ENCODE measurements at regions not wholly inside any gene's neighbourhood (a gene's known extent, or its start where the extent isn't known, plus 50 kb on each side); places are given as distances from the start of the nearest gene placed in this dataset.

GRCh38 chr4:156685308-156685707 is 286.3 kb downstream of the PDGFC start:
- H3K27me3 ChIP-seq (ENCODE audit: insufficient read depth, low read length) = no peaks in the 10 kb centered on the region
- no peaks in the 10 kb centered on the region for H3K9me3 ChIP-seq (ENCODE audit: control insufficient read depth in 1 of 2, low read length in 2 of 2)
- H3K27me3 Mint-ChIP-seq = no peaks in the 10 kb centered on the region
- intact Hi-C loops (cut with micrococcal nuclease) = no loop called here
- CTCF ChIA-PET (ENCODE audit: partially characterized antibody) = no interaction called here
- no peak overlapping the region for H3K27ac ChIP-seq (ENCODE audit: low read depth, low read length)
- no peak overlapping the region for H3K4me3 ChIP-seq (ENCODE audit: low read length in 2 of 2)
- POLR2A ChIA-PET (ENCODE audit: partially characterized antibody) = no interaction called here
- H3K4me3 Mint-ChIP-seq = no peak overlapping the region
- peaks cover 0 to 11% (median 3%) of the 10 kb centered on the region in 8 donors for H3K9me3 Mint-ChIP-seq
- no peak overlapping the region for H3K27ac Mint-ChIP-seq
- H3K36me3 ChIP-seq (ENCODE audit: insufficient read depth, low read length) = no peaks in the 10 kb centered on the region
- no peaks in the 10 kb centered on the region for H3K36me3 Mint-ChIP-seq
- H3K4me1 ChIP-seq (ENCODE audit: insufficient read depth, low read length) = no peaks in the 10 kb centered on the region
- no peak for DNase-seq
- H3K4me1 Mint-ChIP-seq = no peaks in the 10 kb centered on the region

DNA sequence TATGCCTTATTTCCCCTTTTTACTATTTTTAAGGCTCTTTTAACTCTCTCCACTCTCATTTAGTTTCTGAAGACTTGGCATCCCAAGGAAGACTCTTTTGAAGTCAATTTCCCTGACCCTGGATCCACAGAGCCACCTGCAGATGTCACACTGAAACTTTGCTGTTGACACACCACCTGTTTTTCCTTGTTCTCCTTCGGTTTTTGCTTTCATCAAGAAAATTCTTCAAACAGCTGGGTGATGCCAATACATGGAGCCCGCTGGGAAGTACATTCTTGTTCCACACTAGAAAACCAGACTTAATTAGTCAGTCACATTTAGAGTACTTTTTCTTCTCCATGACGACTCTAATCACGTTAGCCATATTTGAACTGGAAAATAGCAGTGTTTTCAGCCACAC is 293.9 kb downstream of the PDGFC start:
- no peaks in the 10 kb centered on the region for H3K27me3 Mint-ChIP-seq
- POLR2A ChIA-PET (ENCODE audit: partially characterized antibody) = no interaction called here
- peaks cover 0 to 12% (median 5%) of the 10 kb centered on the region in 8 donors for H3K9me3 Mint-ChIP-seq

GRCh38 chr4:156677131-156677531 is 294.5 kb downstream of the PDGFC start:
- H3K36me3 ChIP-seq (ENCODE audit: insufficient read depth, low read length) = no peaks in the 10 kb centered on the region
- Mint-ChIP-seq H3K9me3 (peaks cover 0 to 10% (median 5%) of the 10 kb centered on the region in 8 donors), H3K27ac (no peak overlapping the region), H3K36me3 (no peaks in the 10 kb centered on the region), H3K4me3 (no peak overlapping the region), H3K27me3 (no peaks in the 10 kb centered on the region), H3K4me1 (no peaks in the 10 kb centered on the region)
- DNase-seq = no peak
- no peak overlapping the region for H3K4me3 ChIP-seq (ENCODE audit: low read length in 2 of 2)
- no peaks in the 10 kb centered on the region for H3K9me3 ChIP-seq (ENCODE audit: control insufficient read depth in 1 of 2, low read length in 2 of 2)
- H3K4me1 ChIP-seq (ENCODE audit: insufficient read depth, low read length) = no peaks in the 10 kb centered on the region
- POLR2A ChIA-PET (ENCODE audit: partially characterized antibody) = no interaction called here
- H3K27ac ChIP-seq (ENCODE audit: low read depth, low read length) = no peak overlapping the region
- CTCF ChIA-PET (ENCODE audit: partially characterized antibody) = no interaction called here
- no peaks in the 10 kb centered on the region for H3K27me3 ChIP-seq (ENCODE audit: insufficient read depth, low read length)
- intact Hi-C loops (cut with micrococcal nuclease) = no loop called here

More for the DNA sequence above, 293.9 kb downstream of the PDGFC start:
- Histone ChIP-seq H3K27ac (ENCODE audit: low read depth, low read length) (no peak overlapping the region), H3K36me3 (ENCODE audit: insufficient read depth, low read length) (no peaks in the 10 kb centered on the region), H3K27me3 (ENCODE audit: insufficient read depth, low read length) (no peaks in the 10 kb centered on the region), H3K4me1 (ENCODE audit: insufficient read depth, low read length) (no peaks in the 10 kb centered on the region), H3K4me3 (ENCODE audit: low read length in 2 of 2) (no peak overlapping the region), H3K9me3 (ENCODE audit: control insufficient read depth in 1 of 2, low read length in 2 of 2) (no peaks in the 10 kb centered on the region)
- intact Hi-C loops (cut with micrococcal nuclease) = no loop called here
- Mint-ChIP-seq H3K4me1 (no peaks in the 10 kb centered on the region), H3K4me3 (no peak overlapping the region), H3K27ac (no peak overlapping the region), H3K36me3 (no peaks in the 10 kb centered on the region)
- CTCF ChIA-PET (ENCODE audit: partially characterized antibody) = no interaction called here
- DNase-seq = no peak

GRCh38 chr4:156676116-156676851 is 295.3 kb downstream of the PDGFC start:
- Mint-ChIP-seq H3K4me1 (no peaks in the 10 kb centered on the region), H3K27ac (no peak overlapping the region), H3K9me3 (peaks cover 0 to 6% (median 3%) of the 10 kb centered on the region in 8 donors), H3K4me3 (no peak overlapping the region), H3K36me3 (no peaks in the 10 kb centered on the region), H3K27me3 (no peaks in the 10 kb centered on the region)
- no peak overlapping the region for H3K27ac ChIP-seq (ENCODE audit: low read depth, low read length)
- POLR2A ChIA-PET (ENCODE audit: partially characterized antibody) = no interaction called here
- no peaks in the 10 kb centered on the region for H3K4me1 ChIP-seq (ENCODE audit: insufficient read depth, low read length)
- intact Hi-C loops (cut with micrococcal nuclease) = no loop called here
- no peaks in the 10 kb centered on the region for H3K9me3 ChIP-seq (ENCODE audit: control insufficient read depth in 1 of 2, low read length in 2 of 2)
- no peaks in the 10 kb centered on the region for H3K27me3 ChIP-seq (ENCODE audit: insufficient read depth, low read length)
- DNase-seq = no peak
- no peaks in the 10 kb centered on the region for H3K36me3 ChIP-seq (ENCODE audit: insufficient read depth, low read length)
- H3K4me3 ChIP-seq (ENCODE audit: low read length in 2 of 2) = no peak overlapping the region
- CTCF ChIA-PET (ENCODE audit: partially characterized antibody) = no interaction called here

DNA sequence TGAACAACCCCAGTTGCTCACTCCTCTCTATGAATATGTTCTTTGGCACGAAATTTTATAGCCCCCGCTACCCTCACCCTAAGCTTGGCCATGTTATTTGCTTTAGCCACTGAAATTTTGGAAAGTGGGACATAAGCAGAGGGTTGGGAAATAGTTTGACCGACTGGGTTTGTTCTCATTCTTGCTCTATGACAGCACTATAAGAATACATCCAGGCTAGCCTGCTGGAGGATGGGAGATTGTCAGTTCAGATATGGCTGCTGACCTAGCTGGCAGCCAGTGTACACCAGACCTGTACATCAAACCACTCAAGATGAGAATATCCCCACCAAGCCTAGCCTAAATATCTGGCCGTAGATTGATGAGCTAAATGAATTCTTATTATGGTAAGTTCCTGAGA is 298.1 kb downstream of the PDGFC start:
- Histone ChIP-seq H3K27ac (ENCODE audit: low read depth, low read length) (no peak overlapping the region), H3K9me3 (ENCODE audit: control insufficient read depth in 1 of 2, low read length in 2 of 2) (no peaks in the 10 kb centered on the region), H3K4me3 (ENCODE audit: low read length in 2 of 2) (no peak overlapping the region), H3K4me1 (ENCODE audit: insufficient read depth, low read length) (no peaks in the 10 kb centered on the region), H3K27me3 (ENCODE audit: insufficient read depth, low read length) (no peaks in the 10 kb centered on the region), H3K36me3 (ENCODE audit: insufficient read depth, low read length) (no peaks in the 10 kb centered on the region)
- H3K36me3 Mint-ChIP-seq = no peaks in the 10 kb centered on the region
- no peak for DNase-seq
- ChIA-PET CTCF (ENCODE audit: partially characterized antibody) (no interaction called here), POLR2A (ENCODE audit: partially characterized antibody) (no interaction called here)
- no peaks in the 10 kb centered on the region for H3K27me3 Mint-ChIP-seq
- H3K9me3 Mint-ChIP-seq = peaks cover 0 to 8% (median 3%) of the 10 kb centered on the region in 8 donors
- no peaks in the 10 kb centered on the region for H3K4me1 Mint-ChIP-seq
- H3K27ac Mint-ChIP-seq = no peak overlapping the region
- intact Hi-C loops (cut with micrococcal nuclease) = no loop called here
- no peak overlapping the region for H3K4me3 Mint-ChIP-seq

DNA sequence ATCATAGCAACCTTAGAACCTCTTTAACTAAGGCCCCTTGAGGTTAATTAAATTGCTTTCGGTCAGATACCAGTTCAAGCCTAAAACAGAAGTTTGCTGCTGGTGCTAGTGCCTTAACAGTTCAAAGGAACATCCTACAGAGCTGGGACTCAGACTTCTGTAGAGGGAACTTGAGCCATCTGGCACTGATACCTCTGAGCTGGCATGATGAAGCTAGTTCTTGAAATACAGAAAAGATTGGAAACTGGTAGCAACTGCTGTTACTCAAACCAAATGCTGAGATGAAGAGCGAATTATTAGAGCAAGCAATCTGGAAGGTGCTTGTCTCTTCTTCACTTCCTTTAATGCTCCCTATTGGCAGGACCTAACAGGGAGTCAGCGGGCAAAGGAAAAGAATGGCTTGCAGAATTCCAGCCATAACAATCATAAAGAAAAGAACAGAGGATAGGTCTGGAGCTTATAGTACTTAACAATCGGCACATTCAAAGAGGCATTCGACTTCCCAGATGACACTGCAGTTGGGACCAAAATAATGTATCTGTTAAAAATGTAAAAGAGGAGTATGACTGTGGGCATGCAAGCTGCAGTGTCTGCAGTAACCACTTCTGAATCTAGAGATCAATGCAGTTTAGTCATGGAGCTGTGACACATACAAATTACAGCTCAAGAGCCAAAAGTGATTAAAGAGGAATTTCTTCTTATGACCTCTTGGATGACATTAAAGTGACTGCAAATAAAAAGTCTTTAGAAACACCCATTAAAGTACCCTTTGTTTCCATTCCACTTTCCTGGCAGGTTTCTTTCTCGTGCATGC is 298.9 kb downstream of the PDGFC start:
- Histone ChIP-seq H3K27ac (ENCODE audit: low read depth, low read length) (no peak overlapping the region), H3K9me3 (ENCODE audit: control insufficient read depth in 1 of 2, low read length in 2 of 2) (no peaks in the 10 kb centered on the region), H3K27me3 (ENCODE audit: insufficient read depth, low read length) (no peaks in the 10 kb centered on the region), H3K36me3 (ENCODE audit: insufficient read depth, low read length) (no peaks in the 10 kb centered on the region), H3K4me3 (ENCODE audit: low read length in 2 of 2) (no peak overlapping the region), H3K4me1 (ENCODE audit: insufficient read depth, low read length) (no peaks in the 10 kb centered on the region)
- Mint-ChIP-seq H3K36me3 (no peaks in the 10 kb centered on the region), H3K4me3 (no peak overlapping the region), H3K27me3 (no peaks in the 10 kb centered on the region), H3K4me1 (no peaks in the 10 kb centered on the region), H3K27ac (no peak overlapping the region), H3K9me3 (peaks cover 0 to 8% (median 3%) of the 10 kb centered on the region in 8 donors)
- intact Hi-C loops (cut with micrococcal nuclease) = no loop called here
- ChIA-PET CTCF (ENCODE audit: partially characterized antibody) (interaction anchor here (0.6 kb wide), 1 partner anchor 9 kb away, joined by 3 read pairs; no protein-coding TSS in a partner anchor), POLR2A (ENCODE audit: partially characterized antibody) (no interaction called here)
- no peak for DNase-seq

- intact Hi-C loops (cut with micrococcal nuclease) = no loop called here
- peaks cover 0 to 5% (median 0%) of the 10 kb centered on the region in 8 donors for H3K9me3 Mint-ChIP-seq
- CTCF ChIA-PET (ENCODE audit: partially characterized antibody) = no interaction called here
- Histone ChIP-seq H3K27me3 (ENCODE audit: insufficient read depth, low read length) (no peaks in the 10 kb centered on the region), H3K36me3 (ENCODE audit: insufficient read depth, low read length) (no peaks in the 10 kb centered on the region), H3K4me1 (ENCODE audit: insufficient read depth, low read length) (no peaks in the 10 kb centered on the region), H3K27ac (ENCODE audit: low read depth, low read length) (no peak overlapping the region), H3K4me3 (ENCODE audit: low read length in 2 of 2) (no peak overlapping the region), H3K9me3 (ENCODE audit: control insufficient read depth in 1 of 2, low read length in 2 of 2) (no peaks in the 10 kb centered on the region)
- no peak overlapping the region for H3K4me3 Mint-ChIP-seq
- no peaks in the 10 kb centered on the region for H3K27me3 Mint-ChIP-seq
- no peaks in the 10 kb centered on the region for H3K4me1 Mint-ChIP-seq
- POLR2A ChIA-PET (ENCODE audit: partially characterized antibody) = no interaction called here
- no peaks in the 10 kb centered on the region for H3K36me3 Mint-ChIP-seq
- DNase-seq = no peak
- H3K27ac Mint-ChIP-seq = no peak overlapping the region
Observed at GRCh38 chr4:156665780-156666366, 305.7 kb downstream of the PDGFC start.
